ENCODE measurements at regions not wholly inside any gene's neighbourhood (a gene's known extent, or its start where the extent isn't known, plus 50 kb on each side); places are given as distances from the start of the nearest gene placed in this dataset.

- Histone ChIP-seq H3K27ac (ENCODE audit: low read depth in 1 of 2, low read length in 2 of 2) (no peak overlapping the region), H3K27me3 (ENCODE audit: control insufficient read depth in 1 of 2, insufficient read depth in 2 of 2, low read length in 1 of 2) (peaks cover 0 to 1% of the 10 kb centered on the region in 2 donors), H3K4me3 (ENCODE audit: low read length in 2 of 2) (no peak overlapping the region), H3K36me3 (ENCODE audit: control insufficient read depth in 1 of 2, insufficient read depth in 2 of 2, low read length in 1 of 2) (no peaks in the 10 kb centered on the region), H3K9me3 (ENCODE audit: control insufficient read depth, low read length) (peaks cover 1% of the 10 kb centered on the region), H3K4me1 (ENCODE audit: control insufficient read depth in 1 of 2, insufficient read depth in 2 of 2, low read length in 2 of 2) (no peaks in the 10 kb centered on the region)
- no peak for ATAC-seq (ENCODE audit: low FRiP score)
- WGBS, 2 donors: 69 to 72% methylated on average over 2 of the region's 2 CpGs
- intact Hi-C loops (cut with DNase I): no loop called here
- no peak for DNase-seq
These were observed 618.0 kb downstream of the TFAP2A start for GRCh38 chr6:9796827-9797226.

- no peak for ATAC-seq (ENCODE audit: low FRiP score)
- DNase-seq: no peak
- H3K4me3 ChIP-seq (ENCODE audit: low read length in 2 of 2): no peak overlapping the region
- no peak overlapping the region for H3K27ac ChIP-seq (ENCODE audit: low read depth in 1 of 2, low read length in 2 of 2)
- no peaks in the 10 kb centered on the region for H3K4me1 ChIP-seq (ENCODE audit: control insufficient read depth in 1 of 2, insufficient read depth in 2 of 2, low read length in 2 of 2)
- H3K27me3 ChIP-seq (ENCODE audit: control insufficient read depth in 1 of 2, insufficient read depth in 2 of 2, low read length in 1 of 2): peaks cover 0 to 1% of the 10 kb centered on the region in 2 donors
- 11 to 12% methylated on average over 5 of the region's 5 CpGs for WGBS, 2 donors
- intact Hi-C loops (cut with DNase I): no loop called here
- no peaks in the 10 kb centered on the region for H3K36me3 ChIP-seq (ENCODE audit: control insufficient read depth in 1 of 2, insufficient read depth in 2 of 2, low read length in 1 of 2)
- no peaks in the 10 kb centered on the region for H3K9me3 ChIP-seq (ENCODE audit: control insufficient read depth, low read length)
These were observed 619.0 kb downstream of the TFAP2A start for GRCh38 chr6:9795880-9796279.

DNA sequence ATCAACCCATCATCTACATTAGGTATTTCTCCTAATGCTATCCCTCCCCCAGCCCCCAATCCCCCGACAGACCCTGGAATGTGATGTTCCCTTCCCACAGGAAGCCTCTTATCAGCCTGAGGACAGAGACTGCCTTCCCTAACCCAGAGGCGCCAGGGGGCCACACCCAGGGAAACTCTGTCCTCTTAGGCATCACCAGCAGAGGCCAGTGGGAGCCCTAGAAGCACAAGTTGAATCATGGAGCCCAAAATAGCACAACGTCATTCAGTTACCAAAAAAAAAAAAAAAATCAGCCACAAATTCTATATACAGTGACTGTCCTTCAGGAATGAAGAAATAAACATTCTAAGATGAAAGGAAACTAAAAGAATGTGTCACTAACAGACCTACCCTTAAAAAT is 625.7 kb downstream of the TFAP2A start:
- no peak for ATAC-seq (ENCODE audit: low FRiP score)
- Histone ChIP-seq H3K4me3 (ENCODE audit: low read length in 2 of 2) (no peak overlapping the region), H3K9me3 (ENCODE audit: control insufficient read depth, low read length) (no peaks in the 10 kb centered on the region), H3K36me3 (ENCODE audit: control insufficient read depth in 1 of 2, insufficient read depth in 2 of 2, low read length in 1 of 2) (no peaks in the 10 kb centered on the region), H3K4me1 (ENCODE audit: control insufficient read depth in 1 of 2, insufficient read depth in 2 of 2, low read length in 2 of 2) (no peaks in the 10 kb centered on the region), H3K27me3 (ENCODE audit: control insufficient read depth in 1 of 2, insufficient read depth in 2 of 2, low read length in 1 of 2) (no peaks in the 10 kb centered on the region), H3K27ac (ENCODE audit: low read depth in 1 of 2, low read length in 2 of 2) (no peak overlapping the region)
- intact Hi-C loops (cut with DNase I): no loop called here
- DNase-seq: no peak
- WGBS, 2 donors: 43 to 44% methylated on average over 3 of the region's 3 CpGs

DNA sequence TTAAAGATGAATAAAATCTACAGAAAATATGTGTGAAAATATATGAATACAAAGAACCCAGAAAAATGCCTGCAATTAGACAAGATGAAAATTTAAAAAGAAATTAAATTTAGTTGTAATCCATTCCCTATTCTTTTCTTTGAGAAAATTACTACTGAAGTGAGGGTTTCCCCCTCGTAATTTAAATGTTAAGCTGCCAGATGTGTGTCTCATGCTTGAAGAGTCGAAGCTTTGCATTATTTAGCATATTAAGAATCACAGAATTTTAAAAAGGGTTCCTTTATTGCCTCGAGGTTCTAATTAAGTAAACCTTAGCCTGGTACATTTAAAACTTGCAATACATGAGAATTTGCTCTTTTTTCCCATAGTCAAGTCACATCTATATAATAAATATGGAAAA is 630.1 kb downstream of the TFAP2A start:
- no peak for DNase-seq
- 52 to 53% methylated on average over 3 of the region's 3 CpGs for WGBS, 2 donors
- ATAC-seq (ENCODE audit: low FRiP score): no peak
- intact Hi-C loops (cut with DNase I): no loop called here
- no peaks in the 10 kb centered on the region for H3K4me1 ChIP-seq (ENCODE audit: control insufficient read depth in 1 of 2, insufficient read depth in 2 of 2, low read length in 2 of 2)
- no peak overlapping the region for H3K27ac ChIP-seq (ENCODE audit: low read depth in 1 of 2, low read length in 2 of 2)
- H3K9me3 ChIP-seq (ENCODE audit: control insufficient read depth, low read length): no peaks in the 10 kb centered on the region
- H3K27me3 ChIP-seq (ENCODE audit: control insufficient read depth in 1 of 2, insufficient read depth in 2 of 2, low read length in 1 of 2): no peaks in the 10 kb centered on the region
- H3K4me3 ChIP-seq (ENCODE audit: low read length in 2 of 2): no peak overlapping the region
- no peaks in the 10 kb centered on the region for H3K36me3 ChIP-seq (ENCODE audit: control insufficient read depth in 1 of 2, insufficient read depth in 2 of 2, low read length in 1 of 2)

- intact Hi-C loops (cut with DNase I): no loop called here
- H3K4me3 ChIP-seq (ENCODE audit: low read length in 2 of 2): no peak overlapping the region
- no peaks in the 10 kb centered on the region for H3K4me1 ChIP-seq (ENCODE audit: control insufficient read depth in 1 of 2, insufficient read depth in 2 of 2, low read length in 2 of 2)
- ATAC-seq (ENCODE audit: low FRiP score) (no peak), DNase-seq (no peak)
- H3K27ac ChIP-seq (ENCODE audit: low read depth in 1 of 2, low read length in 2 of 2): no peak overlapping the region
- WGBS, 2 donors: 56 to 58% methylated on average over 6 of the region's 6 CpGs
- H3K27me3 ChIP-seq (ENCODE audit: control insufficient read depth in 1 of 2, insufficient read depth in 2 of 2, low read length in 1 of 2): no peaks in the 10 kb centered on the region
- H3K36me3 ChIP-seq (ENCODE audit: control insufficient read depth in 1 of 2, insufficient read depth in 2 of 2, low read length in 1 of 2): no peaks in the 10 kb centered on the region
- no peaks in the 10 kb centered on the region for H3K9me3 ChIP-seq (ENCODE audit: control insufficient read depth, low read length)
These were observed 631.3 kb downstream of the TFAP2A start for GRCh38 chr6:9783567-9783966.

- intact Hi-C loops (cut with DNase I): no loop called here
- Histone ChIP-seq H3K27ac (ENCODE audit: low read depth in 1 of 2, low read length in 2 of 2) (no peak overlapping the region), H3K36me3 (ENCODE audit: control insufficient read depth in 1 of 2, insufficient read depth in 2 of 2, low read length in 1 of 2) (no peaks in the 10 kb centered on the region), H3K9me3 (ENCODE audit: control insufficient read depth, low read length) (no peaks in the 10 kb centered on the region), H3K4me1 (ENCODE audit: control insufficient read depth in 1 of 2, insufficient read depth in 2 of 2, low read length in 2 of 2) (no peaks in the 10 kb centered on the region), H3K4me3 (ENCODE audit: low read length in 2 of 2) (no peak overlapping the region), H3K27me3 (ENCODE audit: control insufficient read depth in 1 of 2, insufficient read depth in 2 of 2, low read length in 1 of 2) (no peaks in the 10 kb centered on the region)
- ATAC-seq (ENCODE audit: low FRiP score) (no peak), DNase-seq (no peak)
- WGBS, 2 donors: 61 to 71% methylated on average over 6 of the region's 6 CpGs
These were observed 648.5 kb downstream of the TFAP2A start for GRCh38 chr6:9766240-9766915.

- no peak for ATAC-seq (ENCODE audit: low FRiP score)
- DNase-seq: no peak
- 64 to 68% methylated on average over 4 of the region's 4 CpGs for WGBS, 2 donors
- H3K9me3 ChIP-seq (ENCODE audit: control insufficient read depth, low read length): no peaks in the 10 kb centered on the region
- no peaks in the 10 kb centered on the region for H3K27me3 ChIP-seq (ENCODE audit: control insufficient read depth in 1 of 2, insufficient read depth in 2 of 2, low read length in 1 of 2)
- no peaks in the 10 kb centered on the region for H3K36me3 ChIP-seq (ENCODE audit: control insufficient read depth in 1 of 2, insufficient read depth in 2 of 2, low read length in 1 of 2)
- H3K4me3 ChIP-seq (ENCODE audit: low read length in 2 of 2): no peak overlapping the region
- no peaks in the 10 kb centered on the region for H3K4me1 ChIP-seq (ENCODE audit: control insufficient read depth in 1 of 2, insufficient read depth in 2 of 2, low read length in 2 of 2)
- intact Hi-C loops (cut with DNase I): no loop called here
- H3K27ac ChIP-seq (ENCODE audit: low read depth in 1 of 2, low read length in 2 of 2): no peak overlapping the region
These were observed 653.7 kb downstream of the TFAP2A start for GRCh38 chr6:9761220-9761619.

- 78 to 80% methylated on average over 5 of the region's 5 CpGs for WGBS, 2 donors
- no peak for DNase-seq
- no peaks in the 10 kb centered on the region for H3K36me3 ChIP-seq (ENCODE audit: control insufficient read depth in 1 of 2, insufficient read depth in 2 of 2, low read length in 1 of 2)
- H3K27ac ChIP-seq (ENCODE audit: low read depth in 1 of 2, low read length in 2 of 2): no peak overlapping the region
- no peak overlapping the region for H3K4me3 ChIP-seq (ENCODE audit: low read length in 2 of 2)
- H3K9me3 ChIP-seq (ENCODE audit: control insufficient read depth, low read length): no peaks in the 10 kb centered on the region
- no peak for ATAC-seq (ENCODE audit: low FRiP score)
- H3K27me3 ChIP-seq (ENCODE audit: control insufficient read depth in 1 of 2, insufficient read depth in 2 of 2, low read length in 1 of 2): no peaks in the 10 kb centered on the region
- intact Hi-C loops (cut with DNase I): no loop called here
- no peaks in the 10 kb centered on the region for H3K4me1 ChIP-seq (ENCODE audit: control insufficient read depth in 1 of 2, insufficient read depth in 2 of 2, low read length in 2 of 2)
These were observed 660.4 kb downstream of the TFAP2A start for GRCh38 chr6:9754515-9754914.

GRCh38 chr6:9745966-9746365 is 668.9 kb downstream of the TFAP2A start:
- H3K27ac ChIP-seq (ENCODE audit: low read depth in 1 of 2, low read length in 2 of 2): no peak overlapping the region
- 84 to 87% methylated on average over 2 of the region's 2 CpGs for WGBS, 2 donors
- no peaks in the 10 kb centered on the region for H3K9me3 ChIP-seq (ENCODE audit: control insufficient read depth, low read length)
- DNase-seq (no peak), ATAC-seq (ENCODE audit: low FRiP score) (no peak)
- no peaks in the 10 kb centered on the region for H3K36me3 ChIP-seq (ENCODE audit: control insufficient read depth in 1 of 2, insufficient read depth in 2 of 2, low read length in 1 of 2)
- no peak overlapping the region for H3K4me3 ChIP-seq (ENCODE audit: low read length in 2 of 2)
- H3K27me3 ChIP-seq (ENCODE audit: control insufficient read depth in 1 of 2, insufficient read depth in 2 of 2, low read length in 1 of 2): no peaks in the 10 kb centered on the region
- intact Hi-C loops (cut with DNase I): no loop called here
- H3K4me1 ChIP-seq (ENCODE audit: control insufficient read depth in 1 of 2, insufficient read depth in 2 of 2, low read length in 2 of 2): no peaks in the 10 kb centered on the region
